ENCODE measurements at regions not wholly inside any gene's neighbourhood (a gene's known extent, or its start where the extent isn't known, plus 50 kb on each side); places are given as distances from the start of the nearest gene placed in this dataset.

DNA sequence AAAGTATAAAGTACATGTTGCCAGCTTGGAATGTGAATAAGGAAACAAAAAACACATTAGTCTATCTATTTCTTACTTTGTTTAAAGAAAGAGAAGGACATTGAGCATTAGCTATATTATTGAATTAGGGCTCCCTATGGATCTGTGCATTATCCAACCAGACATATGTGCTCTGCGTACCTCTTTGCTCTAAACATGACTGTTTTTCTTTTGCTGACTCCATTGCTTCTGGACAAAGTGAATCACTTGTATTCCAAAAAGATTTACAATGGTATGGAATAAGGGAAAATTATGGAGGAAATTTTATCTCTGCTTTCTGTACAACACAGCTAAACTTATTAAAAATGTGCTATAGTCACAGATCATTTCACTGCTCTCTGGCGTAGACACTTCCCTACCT is 727.8 kb upstream of the LCORL start:
- H3K9ac ChIP-seq (ENCODE audit: low read length), result no peak overlapping the region
- no peaks in the 10 kb centered on the region for H3K27me3 ChIP-seq (ENCODE audit: control insufficient read depth in 1 of 2, insufficient read depth in 2 of 2, low read length in 2 of 2)
- no peak overlapping the region for H3K27ac ChIP-seq (ENCODE audit: low read depth, low read length)
- H3K9me3 ChIP-seq (ENCODE audit: low read length), result no peaks in the 10 kb centered on the region
- H3K36me3 ChIP-seq (ENCODE audit: insufficient read depth, low read length), result no peaks in the 10 kb centered on the region
- H3K4me1 ChIP-seq (ENCODE audit: insufficient read depth, low read length), result peaks cover 4% of the 10 kb centered on the region
- no peak overlapping the region for H3K4me3 ChIP-seq (ENCODE audit: low read depth in 1 of 2, low read length in 2 of 2)

DNA sequence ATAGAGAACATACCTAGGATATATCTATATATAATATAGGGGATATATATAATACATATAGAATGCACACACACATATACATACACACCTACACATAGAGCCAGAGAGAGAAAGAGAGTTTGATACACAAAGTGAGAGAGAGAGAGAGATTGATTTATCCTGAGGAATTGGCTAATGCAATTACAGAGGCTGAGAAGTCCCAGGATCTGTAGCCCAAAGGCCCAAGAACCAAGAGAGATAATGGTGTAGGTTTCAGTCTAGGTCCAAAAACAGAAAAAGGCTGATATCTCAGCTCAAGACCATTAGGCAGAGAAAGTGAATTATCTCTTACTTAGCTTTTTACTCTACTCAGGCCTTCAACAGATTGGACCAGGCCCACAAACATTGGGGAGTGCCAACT is 715.0 kb upstream of the LCORL start:
- Histone ChIP-seq H3K9me3 (ENCODE audit: low read length) (no peaks in the 10 kb centered on the region), H3K27me3 (ENCODE audit: control insufficient read depth in 1 of 2, insufficient read depth in 2 of 2, low read length in 2 of 2) (no peaks in the 10 kb centered on the region), H3K4me1 (ENCODE audit: insufficient read depth, low read length) (peaks cover 20% of the 10 kb centered on the region), H3K9ac (ENCODE audit: low read length) (no peak overlapping the region), H3K27ac (ENCODE audit: low read depth, low read length) (no peak overlapping the region), H3K4me3 (ENCODE audit: low read depth in 1 of 2, low read length in 2 of 2) (no peak overlapping the region), H3K36me3 (ENCODE audit: insufficient read depth, low read length) (no peaks in the 10 kb centered on the region)

DNA sequence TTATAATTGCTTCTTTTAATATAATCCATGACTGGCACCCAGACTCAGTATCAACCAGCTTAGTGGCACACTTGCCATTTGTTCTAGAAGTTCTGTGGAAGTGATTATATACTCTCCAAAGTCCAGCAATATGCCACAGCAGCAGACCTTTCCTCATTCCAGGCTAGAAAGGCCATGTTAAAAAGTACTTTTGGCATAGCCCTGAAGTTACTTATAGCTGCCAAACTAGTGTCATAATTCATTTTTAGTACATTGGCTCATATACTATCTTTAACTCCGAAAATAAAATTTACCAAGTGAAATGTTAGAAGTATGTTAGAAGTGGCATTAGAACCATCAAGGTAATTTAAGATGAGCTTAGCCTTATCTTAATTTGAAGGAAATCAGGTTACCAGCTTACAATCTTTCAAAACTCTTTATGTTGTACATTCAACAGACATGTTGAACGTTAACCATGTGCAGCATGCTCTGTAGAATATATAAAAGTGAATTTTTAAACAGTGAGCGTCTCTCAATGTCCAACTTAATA is 714.2 kb upstream of the LCORL start:
- Histone ChIP-seq H3K9ac (ENCODE audit: low read length) (no peak overlapping the region), H3K9me3 (ENCODE audit: low read length) (no peaks in the 10 kb centered on the region), H3K4me1 (ENCODE audit: insufficient read depth, low read length) (peaks cover 20% of the 10 kb centered on the region), H3K4me3 (ENCODE audit: low read depth in 1 of 2, low read length in 2 of 2) (no peak overlapping the region), H3K27me3 (ENCODE audit: control insufficient read depth in 1 of 2, insufficient read depth in 2 of 2, low read length in 2 of 2) (no peaks in the 10 kb centered on the region), H3K27ac (ENCODE audit: low read depth, low read length) (no peak overlapping the region), H3K36me3 (ENCODE audit: insufficient read depth, low read length) (no peaks in the 10 kb centered on the region)

DNA sequence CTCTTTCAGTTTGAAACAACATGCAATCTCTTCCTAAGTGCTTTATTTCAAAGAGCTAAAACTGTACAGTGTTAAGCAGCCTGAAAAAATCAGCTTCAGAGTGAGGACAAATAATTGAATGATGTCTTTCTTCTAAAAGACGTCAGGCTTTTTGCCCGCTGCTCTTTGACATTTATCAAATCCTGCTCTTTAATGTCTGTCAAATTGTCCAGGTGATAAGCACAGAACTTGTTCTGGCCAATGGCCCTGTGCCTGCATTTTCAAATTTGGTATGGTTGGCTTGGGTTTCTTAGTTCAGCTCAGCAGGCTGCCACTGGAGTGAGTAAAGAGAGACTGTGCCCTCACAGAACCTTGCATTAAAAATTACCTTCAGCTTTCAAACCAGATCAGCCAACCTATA is 712.9 kb upstream of the LCORL start:
- Histone ChIP-seq H3K27ac (ENCODE audit: low read depth, low read length) (no peak overlapping the region), H3K9me3 (ENCODE audit: low read length) (no peaks in the 10 kb centered on the region), H3K4me1 (ENCODE audit: insufficient read depth, low read length) (peaks cover 20% of the 10 kb centered on the region), H3K27me3 (ENCODE audit: control insufficient read depth in 1 of 2, insufficient read depth in 2 of 2, low read length in 2 of 2) (no peaks in the 10 kb centered on the region), H3K36me3 (ENCODE audit: insufficient read depth, low read length) (no peaks in the 10 kb centered on the region), H3K9ac (ENCODE audit: low read length) (no peak overlapping the region), H3K4me3 (ENCODE audit: low read depth in 1 of 2, low read length in 2 of 2) (no peak overlapping the region)

DNA sequence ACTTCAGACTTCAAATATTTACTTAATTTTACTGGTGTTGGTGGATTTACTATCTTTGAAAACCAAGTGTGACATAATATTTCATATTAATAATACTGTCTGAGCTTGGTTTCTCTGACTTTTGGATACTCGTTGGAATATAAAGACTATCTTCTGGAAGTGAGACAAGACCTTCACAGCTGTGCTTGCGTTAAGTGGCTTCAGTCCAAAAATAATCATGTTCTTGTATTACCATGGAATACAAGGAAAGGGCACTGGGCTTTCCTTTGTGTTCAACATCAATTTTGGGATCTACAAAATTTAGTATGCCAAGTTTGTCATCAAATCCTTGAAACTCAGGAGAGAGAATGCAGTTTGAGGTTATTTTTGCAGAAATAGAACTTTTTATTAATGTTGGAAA is 712.4 kb upstream of the LCORL start:
- Histone ChIP-seq H3K4me1 (ENCODE audit: insufficient read depth, low read length) (peaks cover 20% of the 10 kb centered on the region), H3K27ac (ENCODE audit: low read depth, low read length) (no peak overlapping the region), H3K4me3 (ENCODE audit: low read depth in 1 of 2, low read length in 2 of 2) (no peak overlapping the region), H3K36me3 (ENCODE audit: insufficient read depth, low read length) (no peaks in the 10 kb centered on the region), H3K9ac (ENCODE audit: low read length) (no peak overlapping the region), H3K27me3 (ENCODE audit: control insufficient read depth in 1 of 2, insufficient read depth in 2 of 2, low read length in 2 of 2) (no peaks in the 10 kb centered on the region), H3K9me3 (ENCODE audit: low read length) (no peaks in the 10 kb centered on the region)

DNA sequence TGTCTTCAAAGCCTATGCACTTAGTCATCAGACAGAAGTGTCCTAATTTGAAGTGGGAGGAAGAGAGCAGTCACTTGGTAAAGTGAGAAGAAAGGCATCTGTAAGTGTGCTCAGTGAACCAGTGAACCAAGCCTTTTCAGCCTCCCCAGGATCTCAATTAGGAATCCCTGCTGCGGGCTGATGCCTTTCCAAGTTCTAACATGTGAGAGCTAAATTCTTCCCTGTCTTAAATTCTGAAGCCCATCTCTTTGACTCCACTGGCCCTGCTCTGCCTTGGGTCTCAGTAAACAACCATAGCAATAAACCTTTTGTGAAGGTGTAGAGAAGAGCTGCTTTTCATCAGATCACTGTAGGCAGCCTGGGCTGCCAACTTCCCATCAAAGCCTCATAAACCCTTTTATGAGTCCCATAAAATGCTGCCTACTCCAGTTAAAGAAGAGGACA is 701.2 kb upstream of the LCORL start:
- Histone ChIP-seq H3K9ac (ENCODE audit: low read length) (no peak overlapping the region), H3K9me3 (ENCODE audit: low read length) (no peaks in the 10 kb centered on the region), H3K36me3 (ENCODE audit: insufficient read depth, low read length) (no peaks in the 10 kb centered on the region), H3K27me3 (ENCODE audit: control insufficient read depth in 1 of 2, insufficient read depth in 2 of 2, low read length in 2 of 2) (no peaks in the 10 kb centered on the region), H3K27ac (ENCODE audit: low read depth, low read length) (peak overlapping the region; percentile 74), H3K4me3 (ENCODE audit: low read depth in 1 of 2, low read length in 2 of 2) (no peak overlapping the region), H3K4me1 (ENCODE audit: insufficient read depth, low read length) (peaks cover 10% of the 10 kb centered on the region)

DNA sequence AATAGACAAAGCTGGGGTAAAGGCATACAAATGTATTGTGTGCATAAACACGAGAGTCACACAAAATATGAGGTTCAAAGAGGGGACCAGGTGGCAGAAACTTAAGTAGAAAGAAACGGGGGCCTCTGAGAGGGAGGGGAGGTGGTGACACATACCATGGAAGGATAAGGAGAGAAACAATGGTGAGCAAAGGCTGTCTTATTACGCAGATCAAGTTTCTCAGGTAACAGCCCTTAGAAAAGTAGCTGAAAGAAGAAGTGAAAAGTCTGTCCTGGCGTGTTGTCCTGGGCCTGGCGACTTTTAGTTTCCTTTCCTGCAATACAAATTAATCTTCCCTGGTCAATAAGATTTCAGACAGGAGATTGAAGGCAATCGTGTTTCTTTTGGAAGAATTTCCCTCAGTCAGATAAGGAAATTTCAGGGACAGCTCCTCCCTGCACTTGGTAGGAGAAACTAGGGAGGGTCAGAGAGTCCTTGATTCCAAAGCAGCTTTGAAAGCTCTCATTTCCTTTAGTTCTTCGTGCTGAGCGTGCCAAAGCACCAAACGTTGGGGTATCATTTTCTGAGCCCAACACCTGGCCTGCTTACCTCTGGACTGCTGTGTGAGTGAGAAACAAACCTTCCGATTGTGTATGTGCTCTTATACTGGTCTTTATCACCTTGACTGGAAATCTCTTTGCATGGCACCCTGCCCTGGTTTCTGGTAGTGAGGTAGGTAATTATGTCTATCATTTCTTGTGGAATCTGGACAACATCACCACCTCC is 676.7 kb upstream of the LCORL start:
- no peaks in the 10 kb centered on the region for H3K4me1 ChIP-seq (ENCODE audit: insufficient read depth, low read length)
- no peaks in the 10 kb centered on the region for H3K9me3 ChIP-seq (ENCODE audit: low read length)
- no peaks in the 10 kb centered on the region for H3K36me3 ChIP-seq (ENCODE audit: insufficient read depth, low read length)
- no peak overlapping the region for H3K4me3 ChIP-seq (ENCODE audit: low read depth in 1 of 2, low read length in 2 of 2)
- H3K9ac ChIP-seq (ENCODE audit: low read length), result no peak overlapping the region
- no peaks in the 10 kb centered on the region for H3K27me3 ChIP-seq (ENCODE audit: control insufficient read depth in 1 of 2, insufficient read depth in 2 of 2, low read length in 2 of 2)
- H3K27ac ChIP-seq (ENCODE audit: low read depth, low read length), result no peak overlapping the region

DNA sequence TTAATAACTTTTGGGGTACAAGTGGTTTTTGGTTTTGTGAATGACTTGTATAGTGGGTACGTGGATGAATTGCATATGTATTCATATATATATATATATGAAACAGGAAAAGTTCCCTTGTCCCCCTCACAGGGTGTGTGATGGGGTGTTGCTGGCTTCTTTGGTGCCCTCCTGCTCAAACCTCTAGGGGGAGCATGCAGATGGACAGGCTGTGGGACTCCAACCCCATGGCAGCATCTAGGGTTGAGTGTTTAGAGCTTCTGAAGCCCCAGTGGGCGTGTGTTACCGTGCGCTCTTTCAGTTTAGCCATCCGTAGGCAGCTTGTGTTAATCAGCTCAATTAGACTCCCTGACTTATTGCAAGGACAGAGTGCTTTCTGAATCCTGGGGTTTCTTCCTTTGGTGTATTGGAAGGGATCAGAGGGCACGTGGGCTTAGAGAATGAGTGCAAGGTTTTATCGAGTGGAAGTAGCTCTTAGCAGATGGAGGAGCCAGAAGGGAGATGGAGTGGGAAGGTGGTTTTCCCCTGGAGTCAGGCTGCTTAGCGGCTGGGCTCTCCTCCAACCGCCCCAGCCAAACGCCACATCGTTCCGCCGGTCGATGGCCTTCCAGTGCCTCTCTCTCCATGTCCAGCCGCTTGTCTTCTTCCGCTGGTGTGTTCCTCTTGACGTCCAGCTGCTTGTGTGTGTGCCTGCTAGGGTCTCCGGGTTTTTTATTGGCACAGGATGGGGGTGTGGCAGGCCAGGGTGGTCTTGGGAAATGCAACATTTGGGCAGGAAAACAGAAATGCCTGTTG is 674.4 kb upstream of the LCORL start:
- H3K9me3 ChIP-seq (ENCODE audit: low read length), result no peaks in the 10 kb centered on the region

DNA sequence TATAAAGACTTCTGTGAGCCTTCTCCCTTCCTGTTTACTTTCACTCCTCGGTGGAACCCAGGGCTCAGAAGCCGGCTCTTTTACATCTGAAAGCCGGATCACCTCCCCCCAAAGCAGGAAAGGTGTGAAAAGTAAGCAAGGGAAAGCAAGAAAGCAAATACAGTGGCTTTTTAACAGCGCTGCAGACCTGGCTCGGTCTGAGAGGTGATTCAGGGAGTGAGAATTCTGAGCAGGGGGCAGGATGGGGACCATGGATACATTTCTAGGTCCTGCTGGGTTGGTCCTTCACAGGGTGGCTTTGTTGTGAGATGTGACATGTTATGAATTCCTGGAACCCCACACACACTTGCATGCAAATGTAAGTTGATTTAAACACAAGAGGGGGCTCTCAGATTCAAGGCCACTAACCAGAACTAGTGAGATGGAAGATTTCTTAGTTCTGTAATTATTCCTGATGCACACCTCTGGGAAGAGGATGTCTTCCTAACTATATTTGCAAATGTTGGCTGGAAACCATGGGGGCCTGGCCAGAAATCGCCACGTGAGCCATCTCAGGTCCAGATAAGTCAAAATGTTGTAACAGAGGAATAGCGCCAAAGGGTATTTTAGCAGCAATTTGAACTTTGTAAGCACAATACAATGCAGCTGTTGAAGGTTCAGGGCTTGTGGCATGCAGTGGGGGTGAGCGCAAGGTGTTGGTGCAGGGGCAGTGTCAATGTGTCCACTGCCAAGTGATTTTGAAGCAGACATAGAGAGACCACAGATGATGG is 670.1 kb upstream of the LCORL start:
- Histone ChIP-seq H3K4me1 (ENCODE audit: insufficient read depth, low read length) (peaks cover 24% of the 10 kb centered on the region), H3K4me3 (ENCODE audit: low read depth in 1 of 2, low read length in 2 of 2) (no peak overlapping the region), H3K9ac (ENCODE audit: low read length) (no peak overlapping the region), H3K27me3 (ENCODE audit: control insufficient read depth in 1 of 2, insufficient read depth in 2 of 2, low read length in 2 of 2) (no peaks in the 10 kb centered on the region), H3K27ac (ENCODE audit: low read depth, low read length) (no peak overlapping the region), H3K36me3 (ENCODE audit: insufficient read depth, low read length) (no peaks in the 10 kb centered on the region), H3K9me3 (ENCODE audit: low read length) (no peaks in the 10 kb centered on the region)

More for the DNA sequence above, 674.4 kb upstream of the LCORL start:
- Histone ChIP-seq H3K9ac (ENCODE audit: low read length) (no peak overlapping the region), H3K27ac (ENCODE audit: low read depth, low read length) (no peak overlapping the region), H3K36me3 (ENCODE audit: insufficient read depth, low read length) (no peaks in the 10 kb centered on the region), H3K4me1 (ENCODE audit: insufficient read depth, low read length) (peaks cover 10% of the 10 kb centered on the region), H3K27me3 (ENCODE audit: control insufficient read depth in 1 of 2, insufficient read depth in 2 of 2, low read length in 2 of 2) (no peaks in the 10 kb centered on the region), H3K4me3 (ENCODE audit: low read depth in 1 of 2, low read length in 2 of 2) (no peak overlapping the region)

DNA sequence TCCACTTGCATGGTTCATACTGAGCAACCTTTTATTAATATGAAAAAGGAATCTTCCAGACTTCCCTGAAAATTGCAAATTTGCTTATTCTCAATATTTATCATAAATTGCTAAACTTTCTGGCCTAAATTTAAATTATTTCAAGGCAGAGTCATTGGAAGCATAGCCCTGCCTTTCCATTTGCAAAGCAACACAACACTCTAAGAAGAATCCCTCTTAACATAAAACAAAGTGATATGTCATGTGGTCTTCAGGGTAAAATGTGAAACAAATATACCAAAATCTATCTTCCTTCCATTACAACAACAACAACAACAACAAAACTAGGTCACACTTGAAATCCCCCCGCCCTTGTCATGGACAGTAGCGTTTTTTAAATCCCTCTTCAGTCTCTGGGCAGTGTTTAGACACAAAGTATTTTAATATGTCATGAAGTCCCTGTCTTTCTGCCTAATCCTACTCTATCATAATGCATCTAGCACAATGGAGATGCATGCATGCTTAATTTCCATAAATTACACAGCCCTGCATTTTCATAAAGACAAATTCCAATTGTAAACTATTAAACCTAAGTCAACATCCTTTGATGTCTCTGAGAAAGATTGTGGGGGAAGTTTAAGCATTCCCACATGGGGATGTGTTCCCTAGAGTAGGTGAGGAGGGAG is 668.9 kb upstream of the LCORL start:
- Histone ChIP-seq H3K4me1 (ENCODE audit: insufficient read depth, low read length) (peaks cover 24% of the 10 kb centered on the region), H3K4me3 (ENCODE audit: low read depth in 1 of 2, low read length in 2 of 2) (no peak overlapping the region), H3K36me3 (ENCODE audit: insufficient read depth, low read length) (no peaks in the 10 kb centered on the region), H3K9me3 (ENCODE audit: low read length) (no peaks in the 10 kb centered on the region), H3K9ac (ENCODE audit: low read length) (no peak overlapping the region), H3K27ac (ENCODE audit: low read depth, low read length) (no peak overlapping the region), H3K27me3 (ENCODE audit: control insufficient read depth in 1 of 2, insufficient read depth in 2 of 2, low read length in 2 of 2) (no peaks in the 10 kb centered on the region)
